ENCODE measurements at regions not wholly inside any gene's neighbourhood (a gene's known extent, or its start where the extent isn't known, plus 50 kb on each side); places are given as distances from the start of the nearest gene placed in this dataset.
"Not testable (repeated sequence)": the region's sequence is repeated elsewhere in the genome, so short reads cannot be mapped to it uniquely, and the experiment has no call there.

- peak; percentile 53 to 85 for DNase-seq
Measured at GRCh38 chr6:134632024-134632423, 314.1 kb upstream of the SGK1 start.

GRCh38 chr6:134631398-134631924, 313.5 kb upstream of the SGK1 start:
- DNase-seq = no peak

GRCh38 chr6:134630508-134631121, 312.7 kb upstream of the SGK1 start:
- DNase-seq = peak; percentile 67 to 82

- DNase-seq = no peak
Measured at GRCh38 chr6:134628154-134628553, 310.2 kb upstream of the SGK1 start.

- DNase-seq = no peak
Measured at GRCh38 chr6:134627707-134628106, 309.8 kb upstream of the SGK1 start.

- DNase-seq = no peak
Measured at GRCh38 chr6:134626589-134626988, 308.7 kb upstream of the SGK1 start.

- DNase-seq = no peak
Measured at GRCh38 chr6:134626086-134626485, 308.2 kb upstream of the SGK1 start.

- no peak for DNase-seq
Measured at GRCh38 chr6:134624781-134625180, 306.9 kb upstream of the SGK1 start.

GRCh38 chr6:134623401-134623800, 305.5 kb upstream of the SGK1 start:
- DNase-seq = no peak

GRCh38 chr6:134622382-134623173, 304.7 kb upstream of the SGK1 start:
- DNase-seq = no peak

- DNase-seq = no peak
Measured at GRCh38 chr6:134621858-134622257, 303.9 kb upstream of the SGK1 start.

GRCh38 chr6:134619789-134620188, 301.9 kb upstream of the SGK1 start:
- DNase-seq = no peak

- DNase-seq = no peak
Measured at GRCh38 chr6:134619077-134619476, 301.2 kb upstream of the SGK1 start.

- no peak for DNase-seq
Measured at GRCh38 chr6:134614606-134615485, 296.9 kb upstream of the SGK1 start.

GRCh38 chr6:134612128-134612527, 294.2 kb upstream of the SGK1 start:
- not testable (repeated sequence) for DNase-seq

- no peak for DNase-seq
Measured at GRCh38 chr6:134610411-134610810, 292.5 kb upstream of the SGK1 start.

GRCh38 chr6:134609716-134610261, 291.9 kb upstream of the SGK1 start:
- no peak for DNase-seq

- DNase-seq = no peak
Measured at GRCh38 chr6:134607411-134607810, 289.5 kb upstream of the SGK1 start.

- DNase-seq = no peak
Measured at GRCh38 chr6:134605034-134605433, 287.1 kb upstream of the SGK1 start.

GRCh38 chr6:134604014-134604676, 286.2 kb upstream of the SGK1 start:
- DNase-seq = no peak

GRCh38 chr6:134603561-134603960, 285.6 kb upstream of the SGK1 start:
- DNase-seq = peak; percentile 63 to 69

- no peak for DNase-seq
Measured at GRCh38 chr6:134602123-134602522, 284.2 kb upstream of the SGK1 start.
